Epidermal melanocyte (primary cell): ENCODE measurements at regions not wholly inside any gene's neighbourhood (a gene's known extent, or its start where the extent isn't known, plus 50 kb on each side); places are given as distances from the start of the nearest gene placed in this dataset.

Source experiments
- DNase-seq: peaks from one replicate; pipeline ENCODE4 v3.0.0; 2011; ENCODE audit warnings: low spot score; ENCODE audit not compliant: insufficient read length

- DNase-seq = no peak
Measured at GRCh38 chr2:38509947-38510326, 92.8 kb downstream of the HNRNPLL start.

- no peak for DNase-seq
Measured at GRCh38 chr2:38509314-38509946, 93.3 kb downstream of the HNRNPLL start.

GRCh38 chr2:38508311-38509039 lies 94.3 kb downstream of the HNRNPLL start:
- peak; percentile 55 for DNase-seq

GRCh38 chr2:38507712-38508111 lies 95.0 kb downstream of the HNRNPLL start:
- no peak for DNase-seq

- DNase-seq = no peak
Measured at GRCh38 chr2:38505779-38506178, 96.9 kb downstream of the HNRNPLL start.

GRCh38 chr2:38504169-38504568 lies 98.6 kb downstream of the HNRNPLL start:
- no peak for DNase-seq

- DNase-seq = no peak
Measured at GRCh38 chr2:38502107-38502506, 100.6 kb downstream of the HNRNPLL start.

- no peak for DNase-seq
Measured at GRCh38 chr2:38500283-38500634, 102.5 kb downstream of the HNRNPLL start.

GRCh38 chr2:38499548-38500282 lies 103.0 kb downstream of the HNRNPLL start:
- no peak for DNase-seq

- no peak for DNase-seq
Measured at GRCh38 chr2:38498045-38498481, 104.7 kb downstream of the HNRNPLL start.

GRCh38 chr2:38497670-38498037 lies 105.1 kb downstream of the HNRNPLL start:
- no peak for DNase-seq

- no peak for DNase-seq
Measured at GRCh38 chr2:38496927-38497669, 105.6 kb downstream of the HNRNPLL start.

GRCh38 chr2:38495880-38496279 lies 106.8 kb downstream of the HNRNPLL start:
- DNase-seq = no peak

- no peak for DNase-seq
Measured at GRCh38 chr2:38494394-38494793, 108.3 kb downstream of the HNRNPLL start.

- no peak for DNase-seq
Measured at GRCh38 chr2:38492042-38492615, 110.6 kb downstream of the HNRNPLL start.

GRCh38 chr2:38491436-38491835 lies 111.3 kb downstream of the HNRNPLL start:
- no peak for DNase-seq

GRCh38 chr2:38489846-38490245 lies 112.8 kb upstream of the ATL2 start:
- DNase-seq = no peak

- DNase-seq = no peak
Measured at GRCh38 chr2:38487852-38488251, 110.8 kb upstream of the ATL2 start.

- no peak for DNase-seq
Measured at GRCh38 chr2:38486213-38487026, 109.3 kb upstream of the ATL2 start.

- no peak for DNase-seq
Measured at GRCh38 chr2:38485734-38486133, 108.7 kb upstream of the ATL2 start.

- no peak for DNase-seq
Measured at GRCh38 chr2:38484957-38485356, 107.9 kb upstream of the ATL2 start.
